PC-3 (cell line): ENCODE measurements at regions not wholly inside any gene's neighbourhood (a gene's known extent, or its start where the extent isn't known, plus 50 kb on each side); places are given as distances from the start of the nearest gene placed in this dataset.

Experiments used
- ATAC-seq: fragments of 200-7000 bp; cut with Tn5 transposase; 2 replicates; pipeline ENCODE4 v1.9.1; 2020; ENCODE audit warnings: mild to moderate bottlenecking, moderate library complexity
- BruUV-seq: library from RNA; stranded (reverse); fragments of 400-500 nt; replicated peaks from 2 replicates; lab custom pipeline; 2021; lab: Mats Ljungman, UMichigan
- CTCF ChIA-PET: fragments of 300-600 bp; sonication (Branson Sonifier 250); formaldehyde crosslinking; loops from one replicate; lab custom pipeline; 2022; ENCODE audit warnings: antibody characterized with exemption; lab: Charles Lee
- POLR2A ChIA-PET: fragments of 300-600 bp; sonication (Branson Sonifier 250); formaldehyde crosslinking; loops from one replicate; lab custom pipeline; 2022; ENCODE audit warnings: antibody characterized with exemption; ENCODE audit not compliant: unreplicated experiment; lab: Charles Lee
- DNase-seq: peaks from one replicate; pipeline ENCODE4 v3.0.0-alpha.2; 2015
- H2AFZ ChIP-seq: fragments of 300-600 bp; sonication (generic); 2 replicates; pipeline ENCODE4 v1.6.0; 2016; ENCODE audit warnings: antibody characterized with exemption, low read length
- H3F3A ChIP-seq: fragments of 300-600 bp; sonication (generic); one replicate; pipeline ENCODE4 v1.6.0; 2017; ENCODE audit warnings: antibody characterized with exemption, low read length, control low read depth, mild to moderate bottlenecking; ENCODE audit not compliant: unreplicated experiment
- H3K27ac ChIP-seq: fragments of 300-600 bp; sonication (generic); 2 replicates; pipeline ENCODE4 v1.5.1; 2016; ENCODE audit warnings: mild to moderate bottlenecking, low read length
- H3K27me3 ChIP-seq: fragments of 300-600 bp; sonication (generic); 2 replicates; pipeline ENCODE4 v1.6.1; 2016; ENCODE audit warnings: low read length, mixed read lengths
- H3K36me3 ChIP-seq: fragments of 300-600 bp; sonication (generic); 2 replicates; pipeline ENCODE4 v1.6.1; 2016; ENCODE audit warnings: low read depth, mixed run types, low read length, mixed read lengths
- H3K4me1 ChIP-seq: fragments of 300-600 bp; sonication (generic); 2 replicates; pipeline ENCODE4 v1.5.1; 2016; ENCODE audit warnings: low read length; ENCODE audit not compliant: insufficient read depth
- H3K4me2 ChIP-seq: fragments of 300-600 bp; sonication (generic); 2 replicates; pipeline ENCODE4 v1.6.0; 2016; ENCODE audit warnings: low read length
- H3K4me3 ChIP-seq: fragments of 300-600 bp; sonication (generic); 2 replicates; pipeline ENCODE4 v1.5.1; 2016; ENCODE audit warnings: mild to moderate bottlenecking, low read length, mixed read lengths
- H3K79me2 ChIP-seq: fragments of 300-600 bp; sonication (generic); 2 replicates; pipeline ENCODE4 v1.6.1; 2017; ENCODE audit warnings: low read length, mixed read lengths
- H3K9ac ChIP-seq: fragments of 300-600 bp; sonication (generic); 2 replicates; pipeline ENCODE4 v1.6.0; 2016; ENCODE audit warnings: mild to moderate bottlenecking, low read length
- H3K9me2 ChIP-seq: fragments of 300-600 bp; sonication (generic); replicated peaks from 2 replicates; pipeline ENCODE4 v1.6.1; 2016; ENCODE audit warnings: mixed run types, low read length, mixed read lengths
- H3K9me3 ChIP-seq: fragments of 300-600 bp; sonication (generic); 2 replicates; pipeline ENCODE4 v1.6.1; 2016; ENCODE audit warnings: low read length, mixed read lengths
- H4K20me1 ChIP-seq: fragments of 300-600 bp; sonication (generic); 2 replicates; pipeline ENCODE4 v1.6.1; 2016; ENCODE audit warnings: low read length, mixed read lengths
- CTCF ChIP-seq: fragments of 300-600 bp; sonication (generic); conservative IDR thresholded peaks from 2 replicates; pipeline ENCODE4 v1.5.1; 2017; ENCODE audit warnings: antibody characterized with exemption, low read depth, mild to moderate bottlenecking, low read length
- EZH2 ChIP-seq: fragments of 300-600 bp; sonication (generic); IDR thresholded peaks from one replicate; pipeline ENCODE4 v1.6.1; 2017; ENCODE audit warnings: antibody characterized with exemption, mild to moderate bottlenecking, low read length; ENCODE audit not compliant: unreplicated experiment
- EZH2phosphoT487 ChIP-seq: fragments of 300-600 bp; sonication (generic); IDR thresholded peaks from 2 replicates; pipeline ENCODE4 v1.6.1; 2018; ENCODE audit warnings: mild to moderate bottlenecking, antibody characterized with exemption, low read length, borderline replicate concordance
- intact Hi-C: fragments of 100-400 bp; cut with micrococcal nuclease; formaldehyde crosslinking; loops from 2 replicates; pipeline ENCODE4 v1.9.0; 2023

DNA sequence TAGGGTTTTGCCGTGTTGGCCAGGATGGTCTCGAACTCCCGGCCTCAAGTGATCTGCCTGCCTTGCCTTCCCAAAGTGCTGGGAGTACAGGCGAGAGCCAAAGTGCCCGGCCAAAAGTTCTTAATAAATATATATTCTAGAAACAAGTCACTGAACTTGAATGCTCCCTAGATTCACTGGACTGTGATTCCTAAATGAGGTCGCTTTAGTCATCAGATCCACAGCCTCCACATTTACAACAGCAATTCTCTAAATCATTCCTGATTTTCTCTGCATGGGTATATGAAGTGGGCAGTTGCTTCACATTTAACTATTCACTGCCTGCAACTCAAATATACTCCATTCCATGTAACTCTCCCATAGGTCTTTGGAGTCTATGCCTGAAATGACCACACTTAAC, 813.0 kb downstream of the GALC start:
- H4K20me1 ChIP-seq, result no peaks in the 10 kb centered on the region
- H3K4me2 ChIP-seq, result no peak overlapping the region
- H2AFZ ChIP-seq, result no peak overlapping the region
- H3F3A ChIP-seq, result no peaks in the 10 kb centered on the region
- no peaks in the 10 kb centered on the region for H3K36me3 ChIP-seq
- DNase-seq (no peak), ATAC-seq (no peak)
- ChIA-PET CTCF (no interaction called here), POLR2A (no interaction called here)
- H3K9ac ChIP-seq, result no peak overlapping the region
- no peak overlapping the region for H3K4me3 ChIP-seq
- no peaks in the 10 kb centered on the region for H3K79me2 ChIP-seq
- no peaks in the 10 kb centered on the region for H3K4me1 ChIP-seq
- TF ChIP-seq CTCF, result no peak
- TF ChIP-seq EZH2phosphoT487, result no peak
- no peak for TF ChIP-seq EZH2
- BruUV-seq, result no TSS peak
- intact Hi-C loops, result no loop called here
- H3K27ac ChIP-seq, result no peak overlapping the region
- H3K9me3 ChIP-seq, result peaks cover 24% of the 10 kb centered on the region; the same call in 1 of the 2 replicates
- H3K27me3 ChIP-seq, result no peaks in the 10 kb centered on the region
- H3K9me2 ChIP-seq, result no peaks in the 10 kb centered on the region

GRCh38 chr14:87178277-87178676, 814.7 kb downstream of the GALC start:
- no peaks in the 10 kb centered on the region for H3K79me2 ChIP-seq
- BruUV-seq, result no TSS peak
- DNase-seq (no peak), ATAC-seq (no peak)
- H2AFZ ChIP-seq, result no peak overlapping the region
- H3K27me3 ChIP-seq, result no peaks in the 10 kb centered on the region
- POLR2A ChIA-PET, result no interaction called here
- H3K9me2 ChIP-seq, result no peaks in the 10 kb centered on the region
- H3K4me2 ChIP-seq, result no peak overlapping the region
- H3K27ac ChIP-seq, result no peak overlapping the region
- no peak overlapping the region for H3K9ac ChIP-seq
- no peak overlapping the region for H3K4me3 ChIP-seq
- TF ChIP-seq EZH2 (no peak), CTCF (no peak), EZH2phosphoT487 (no peak)
- H3K4me1 ChIP-seq, result no peaks in the 10 kb centered on the region
- peaks cover 19% of the 10 kb centered on the region; the same call in 1 of the 2 replicates for H3K9me3 ChIP-seq
- CTCF ChIA-PET, result no interaction called here
- no peaks in the 10 kb centered on the region for H3K36me3 ChIP-seq
- H3F3A ChIP-seq, result no peaks in the 10 kb centered on the region
- no peaks in the 10 kb centered on the region for H4K20me1 ChIP-seq
- intact Hi-C loops, result no loop called here

- ATAC-seq (no peak), DNase-seq (no peak)
- Histone ChIP-seq H3K9me3 (peaks cover 25% of the 10 kb centered on the region; the same call in 1 of the 2 replicates), H3K36me3 (no peaks in the 10 kb centered on the region), H3K4me1 (no peaks in the 10 kb centered on the region), H3K27me3 (no peaks in the 10 kb centered on the region), H3K4me3 (no peak overlapping the region), H2AFZ (no peak overlapping the region), H4K20me1 (no peaks in the 10 kb centered on the region), H3K79me2 (no peaks in the 10 kb centered on the region), H3F3A (no peaks in the 10 kb centered on the region), H3K9ac (no peak overlapping the region), H3K9me2 (no peaks in the 10 kb centered on the region), H3K4me2 (no peak overlapping the region), H3K27ac (no peak overlapping the region)
- CTCF ChIA-PET, result no interaction called here
- no peak for TF ChIP-seq CTCF
- TF ChIP-seq EZH2phosphoT487, result no peak
- TF ChIP-seq EZH2, result no peak
- intact Hi-C loops, result no loop called here
- BruUV-seq, result no TSS peak
- POLR2A ChIA-PET, result no interaction called here
Observed at GRCh38 chr14:87175175-87175574, 817.8 kb downstream of the GALC start.
